GM23338 (cell line): ENCODE measurements at regions not wholly inside any gene's neighbourhood (a gene's known extent, or its start where the extent isn't known, plus 50 kb on each side); places are given as distances from the start of the nearest gene placed in this dataset.

Experiments
- ATAC-seq: fragments of 200-7000 bp; cut with Tn5 transposase; 3 replicates; pipeline ENCODE4 v1.9.1; 2020
- DNase-seq: peaks from one replicate; pipeline ENCODE4 v3.0.0-alpha.2; 2015; ENCODE audit warnings: low spot score
- H2AFZ ChIP-seq: fragments of 200-600 bp; sonication (generic); 2 replicates; pipeline ENCODE4 v1.8.0; 2016; ENCODE audit warnings: antibody characterized with exemption, mild to moderate bottlenecking, moderate library complexity
- H3F3A ChIP-seq: fragments of 200-600 bp; sonication (generic); replicated peaks from 2 replicates; pipeline ENCODE4 v1.8.0; 2017; ENCODE audit warnings: antibody characterized with exemption, mixed run types, low read depth
- H3K27ac ChIP-seq: fragments of 200-600 bp; sonication (generic); 2 replicates; pipeline ENCODE4 v1.6.1; 2016; ENCODE audit warnings: low read depth
- H3K27me3 ChIP-seq: fragments of 200-600 bp; sonication (generic); 2 replicates; pipeline ENCODE4 v1.8.0; 2016; ENCODE audit warnings: mild to moderate bottlenecking, mixed run types, moderate library complexity; ENCODE audit not compliant: insufficient read depth
- H3K36me3 ChIP-seq: fragments of 200-600 bp; sonication (generic); 2 replicates; pipeline ENCODE4 v1.8.0; 2016; ENCODE audit warnings: mild to moderate bottlenecking; ENCODE audit not compliant: insufficient read depth
- H3K4me1 ChIP-seq: fragments of 200-600 bp; sonication (generic); 2 replicates; pipeline ENCODE4 v1.8.0; 2016; ENCODE audit warnings: mild to moderate bottlenecking, moderate library complexity; ENCODE audit not compliant: insufficient read depth
- H3K4me2 ChIP-seq: fragments of 200-600 bp; sonication (generic); 2 replicates; pipeline ENCODE4 v1.7.1; 2017; ENCODE audit warnings: mixed run types
- H3K4me3 ChIP-seq: fragments of 200-600 bp; sonication (generic); 2 replicates; pipeline ENCODE4 v1.6.1; 2016; ENCODE audit warnings: mixed run types
- H3K79me2 ChIP-seq: fragments of 200-600 bp; sonication (generic); replicated peaks from 2 replicates; pipeline ENCODE4 v1.8.0; 2017; ENCODE audit warnings: mild to moderate bottlenecking; ENCODE audit not compliant: insufficient read depth
- H3K9me2 ChIP-seq: fragments of 200-600 bp; sonication (generic); 2 replicates; pipeline ENCODE4 v1.8.0; 2017; ENCODE audit not compliant: insufficient read depth
- H4K20me1 ChIP-seq: fragments of 200-600 bp; sonication (generic); replicated peaks from 2 replicates; pipeline ENCODE4 v1.8.0; 2017; ENCODE audit warnings: mild to moderate bottlenecking; ENCODE audit not compliant: insufficient read depth
- H3K27ac Mint-ChIP-seq: 2 replicates; pipeline ENCODE4 v1.8.0; 2020; ENCODE audit warnings: inconsistent platforms, mild to moderate bottlenecking, moderate library complexity, mixed read lengths
- H3K27me3 Mint-ChIP-seq: 3 replicates; pipeline ENCODE4 v1.8.0; 2022; ENCODE audit warnings: low read depth, mild to moderate bottlenecking, moderate library complexity, mixed read lengths, inconsistent platforms; ENCODE audit not compliant: insufficient read depth, poor library complexity
- H3K36me3 Mint-ChIP-seq: 3 replicates; pipeline ENCODE4 v1.8.0; 2021; ENCODE audit warnings: low read depth, mild to moderate bottlenecking, inconsistent platforms, moderate library complexity, mixed read lengths
- H3K4me1 Mint-ChIP-seq: 3 replicates; pipeline ENCODE4 v1.8.0; 2020; ENCODE audit warnings: mild to moderate bottlenecking, inconsistent platforms, mixed read lengths
- H3K4me3 Mint-ChIP-seq: 3 replicates; pipeline ENCODE4 v1.8.0; 2021; ENCODE audit warnings: moderate library complexity, mild to moderate bottlenecking, inconsistent platforms, mixed read lengths
- H3K9me3 Mint-ChIP-seq: 3 replicates; pipeline ENCODE4 v1.8.0; 2020; ENCODE audit warnings: moderate library complexity, mild to moderate bottlenecking, inconsistent platforms, mixed read lengths
- CREB1 ChIP-seq: fragments of 250-450 bp; sonication (Bioruptor Pico); IDR thresholded peaks from 2 replicates; pipeline ENCODE4 v1.5.0; 2020; ENCODE audit warnings: low read depth, mild to moderate bottlenecking, moderate library complexity
- CTCF ChIP-seq, 2 experiments: fragments of 200-600 bp in 1 of 2; sonication (generic) in 1 of 2; conservative IDR thresholded peaks; 2 replicates each; pipeline versions ENCODE4 v1.5.1 to v1.6.1; 2016 to 2017; ENCODE audit warnings: antibody characterized with exemption in 2 of 2, low read depth in 2 of 2, mild to moderate bottlenecking in 2 of 2, moderate library complexity in 1 of 2
- ETS1 ChIP-seq: IDR thresholded peaks from 2 replicates; pipeline ENCODE4 v1.6.1; 2016; ENCODE audit warnings: antibody characterized with exemption
- EZH2 ChIP-seq: fragments of 200-600 bp; sonication (generic); IDR thresholded peaks from one replicate; pipeline ENCODE4 v1.8.0; 2017; ENCODE audit warnings: antibody characterized with exemption, mild to moderate bottlenecking, low read depth; ENCODE audit not compliant: unreplicated experiment
- EZH2phosphoT487 ChIP-seq: fragments of 200-600 bp; sonication (generic); IDR thresholded peaks from one replicate; pipeline ENCODE4 v1.8.1; 2018; ENCODE audit warnings: antibody characterized with exemption; ENCODE audit not compliant: unreplicated experiment
- JUNB ChIP-seq: IDR thresholded peaks from one replicate; pipeline ENCODE4 v1.6.1; 2016; ENCODE audit warnings: antibody characterized with exemption; ENCODE audit not compliant: unreplicated experiment
- POLR2AphosphoS5 ChIP-seq: IDR thresholded peaks from 2 replicates; pipeline ENCODE4 v1.6.1; 2016; ENCODE audit warnings: antibody characterized with exemption, low read depth
- REST ChIP-seq: IDR thresholded peaks from one replicate; pipeline ENCODE4 v1.6.1; 2018; ENCODE audit warnings: antibody characterized with exemption; ENCODE audit not compliant: unreplicated experiment
- ZNF331 ChIP-seq: fragments of 250-450 bp; sonication (Bioruptor Pico); IDR thresholded peaks from 2 replicates; pipeline ENCODE4 v1.5.0; 2020; ENCODE audit warnings: low read depth, mild to moderate bottlenecking, moderate library complexity
- ZNF462 ChIP-seq: fragments of 250-450 bp; sonication (Bioruptor Pico); IDR thresholded peaks from 2 replicates; pipeline ENCODE4 v1.5.0; 2020; ENCODE audit warnings: mild to moderate bottlenecking, moderate library complexity

GRCh38 chr2:236363711-236364277 lies 99.6 kb upstream of the ASB18 start:
- no peak overlapping the region for H3K4me3 Mint-ChIP-seq
- Histone ChIP-seq H3K4me2 (no peak overlapping the region), H3K9me2 (no peaks in the 10 kb centered on the region; the same call in 1 of the 2 replicates), H3K4me3 (no peak overlapping the region), H4K20me1 (no peaks in the 10 kb centered on the region), H3K27ac (no peak overlapping the region), H3F3A (no peaks in the 10 kb centered on the region), H3K4me1 (no peaks in the 10 kb centered on the region), H2AFZ (no peak overlapping the region), H3K79me2 (no peaks in the 10 kb centered on the region), H3K36me3 (no peaks in the 10 kb centered on the region), H3K27me3 (no peaks in the 10 kb centered on the region)
- ATAC-seq, result no peak
- no peaks in the 10 kb centered on the region for H3K4me1 Mint-ChIP-seq
- no peak for TF ChIP-seq CTCF (conservative IDR thresholded peaks at IDR 0.05; ENCODE audit: low read depth in 2 of 2)
- no peak for TF ChIP-seq ZNF462 (CRISPR knock-in tag)
- no peak for TF ChIP-seq EZH2
- TF ChIP-seq CREB1 (CRISPR knock-in tag), result no peak
- TF ChIP-seq JUNB, result no peak
- no peak for TF ChIP-seq REST
- no peak for TF ChIP-seq ETS1
- TF ChIP-seq POLR2AphosphoS5, result no peak
- no peak for TF ChIP-seq EZH2phosphoT487
- no peak for TF ChIP-seq ZNF331 (CRISPR knock-in tag)
- no peak for DNase-seq
- H3K27ac Mint-ChIP-seq, result no peak overlapping the region
- H3K9me3 Mint-ChIP-seq, result no peaks in the 10 kb centered on the region; the same call in 2 of the 3 replicates
- no peaks in the 10 kb centered on the region for H3K36me3 Mint-ChIP-seq
- H3K27me3 Mint-ChIP-seq, result peaks cover 3% of the 10 kb centered on the region
